Sciatic nerve (tissue), 2 donors: ENCODE measurements at regions not wholly inside any gene's neighbourhood (a gene's known extent, or its start where the extent isn't known, plus 50 kb on each side); places are given as distances from the start of the nearest gene placed in this dataset.
A peak's percentile ranks its signal among the peaks of the same experiment; 100 is the strongest.
"Not testable (repeated sequence)": the region's sequence is repeated elsewhere in the genome, so short reads cannot be mapped to it uniquely, and the experiment has no call there.

Source experiments
- ATAC-seq: fragments of 200-7000 bp; cut with Tn5 transposase; one replicate; pipeline ENCODE4 v1.9.1; 2020; ENCODE audit warnings: mild to moderate bottlenecking, moderate library complexity
- DNase-seq: peaks from one replicate; pipeline ENCODE4 v3.0.0-alpha.2; 2020; ENCODE audit warnings: low spot score
- intact Hi-C: fragments of 100-400 bp; cut with DNase I; formaldehyde crosslinking; loops from one replicate; pipeline ENCODE4 v1.14.2; 2022
- donor health status: DM: no; HTN: no; CAD: no.
- donor health status: DM: no; HTN: no; CAD: no.

- ATAC-seq: no peak
- no peak for DNase-seq
- intact Hi-C loops: no loop called here
Observed at GRCh38 chr4:123651536-123652180, 255.1 kb downstream of the SPRY1 start.

- intact Hi-C loops: no loop called here
- DNase-seq (no peak), ATAC-seq (no peak)
Observed at GRCh38 chr4:123652476-123652875, 255.9 kb downstream of the SPRY1 start.

- DNase-seq: no peak
- peak; percentile 36 for ATAC-seq
- intact Hi-C loops: no loop called here
Observed at GRCh38 chr4:123653236-123653635, 256.6 kb downstream of the SPRY1 start.

DNA sequence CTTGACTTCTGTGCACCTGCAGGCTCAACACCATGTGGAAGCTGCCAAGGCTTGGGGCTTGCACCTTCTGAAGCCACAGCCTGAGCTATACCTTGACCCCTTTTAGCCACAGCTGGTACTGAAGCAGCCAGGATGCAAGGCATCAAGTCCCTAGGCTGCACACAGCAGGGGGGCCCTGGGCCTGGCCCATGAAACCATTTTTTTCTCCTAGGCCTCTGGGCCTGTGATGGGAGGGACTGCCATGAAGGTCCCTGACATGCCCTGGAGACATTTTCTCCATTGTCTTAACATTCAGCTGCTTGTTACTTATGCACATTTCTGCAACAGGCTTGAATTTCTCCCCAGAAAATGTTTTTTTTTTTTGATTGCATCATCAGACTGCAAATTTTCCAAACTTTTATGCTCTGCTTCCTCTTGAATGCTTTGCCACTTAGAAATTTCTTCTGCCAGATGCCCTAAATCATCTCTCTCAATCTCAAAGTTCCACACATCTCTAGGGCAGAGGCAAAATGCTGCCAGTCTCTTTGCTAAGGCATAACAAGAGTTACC, 260.2 kb downstream of the SPRY1 start:
- ATAC-seq, DNase-seq, intact Hi-C loops: not testable (repeated sequence)

GRCh38 chr4:123657606-123658005, 261.0 kb downstream of the SPRY1 start:
- DNase-seq, ATAC-seq, intact Hi-C loops: not testable (repeated sequence)

DNA sequence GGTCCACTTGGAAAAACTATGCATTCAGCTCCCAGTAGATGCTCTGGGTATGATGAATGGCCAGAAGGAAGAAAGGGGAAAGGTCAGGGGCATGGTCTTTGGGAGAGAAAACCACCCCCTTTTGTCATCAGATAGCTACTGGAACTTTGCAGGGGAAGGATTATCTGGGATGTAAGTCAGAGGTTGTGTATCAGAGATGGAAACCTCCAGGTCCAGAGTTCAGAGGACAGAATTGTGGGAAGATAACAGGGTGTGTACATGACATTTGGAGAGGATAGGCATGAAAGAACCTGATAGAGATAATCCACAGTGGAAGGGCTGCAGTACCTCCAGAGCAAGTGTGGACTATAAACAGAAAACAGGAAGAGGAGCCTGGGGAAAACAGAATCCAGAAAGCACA, 262.7 kb downstream of the SPRY1 start:
- intact Hi-C loops: no loop called here
- no peak for ATAC-seq
- no peak for DNase-seq

DNA sequence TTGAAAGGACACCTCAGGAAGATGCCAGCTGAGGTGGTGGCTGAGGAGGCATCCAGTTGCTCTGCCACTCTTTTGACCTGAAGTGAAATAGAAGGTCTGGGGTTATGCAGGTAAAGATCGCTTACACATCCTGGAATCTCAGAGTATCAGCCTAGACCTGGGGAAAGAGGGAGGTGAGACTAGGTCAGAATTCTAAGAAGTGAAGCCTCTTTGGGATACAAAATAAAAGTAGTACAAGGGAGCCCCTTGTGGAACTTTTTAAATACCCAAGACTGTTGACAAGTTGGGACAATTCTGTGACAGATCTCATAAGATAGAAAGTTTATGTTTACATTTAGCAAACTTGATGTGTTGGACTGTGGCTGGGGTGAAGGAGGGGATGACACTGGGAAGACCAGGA, 263.1 kb downstream of the SPRY1 start:
- ATAC-seq (no peak), DNase-seq (no peak)
- intact Hi-C loops: no loop called here

- intact Hi-C loops: no loop called here
- DNase-seq: no peak
- ATAC-seq: no peak
Observed at GRCh38 chr4:123661080-123661737, 264.6 kb downstream of the SPRY1 start.

DNA sequence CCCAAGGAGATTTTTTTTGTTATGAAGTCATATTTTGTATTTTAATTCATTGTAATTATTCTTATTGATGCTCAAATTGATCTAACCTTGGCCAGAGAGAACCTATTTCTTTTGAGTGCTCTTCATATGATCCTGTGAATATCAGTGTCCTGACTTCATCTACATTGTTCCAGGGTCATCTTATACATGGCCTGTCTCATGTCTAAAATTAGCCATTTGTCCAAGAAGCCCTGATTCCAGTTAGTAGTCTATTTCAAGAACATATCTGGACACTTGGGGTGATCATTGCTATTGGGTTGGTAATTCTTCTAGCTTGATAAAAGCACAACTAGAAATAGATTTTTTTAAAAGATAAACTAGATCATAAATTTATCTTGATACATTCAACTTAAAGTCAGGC, 266.2 kb downstream of the SPRY1 start:
- intact Hi-C loops: no loop called here
- DNase-seq (no peak), ATAC-seq (no peak)

GRCh38 chr4:123666486-123666885, 269.9 kb downstream of the SPRY1 start:
- intact Hi-C loops: no loop called here
- ATAC-seq: no peak
- no peak for DNase-seq

DNA sequence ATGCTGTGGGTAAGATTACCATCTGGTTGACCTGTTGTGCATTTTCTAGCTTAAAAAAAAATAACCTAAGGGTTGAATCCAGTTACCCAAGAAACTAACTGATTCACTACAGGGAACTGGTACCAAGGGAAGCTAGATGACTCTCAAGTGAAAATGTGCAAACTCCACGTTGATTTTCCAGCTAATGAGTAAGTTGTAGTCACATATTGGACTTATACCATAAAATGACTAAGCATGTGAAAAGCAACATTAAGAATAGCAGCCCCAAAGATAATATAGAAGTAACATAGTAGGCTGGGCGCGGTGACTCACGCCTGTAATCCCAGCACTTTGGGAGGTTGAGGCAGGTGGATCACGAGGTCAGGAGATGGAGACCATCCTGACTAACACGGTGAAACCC, 270.9 kb downstream of the SPRY1 start:
- DNase-seq: no peak
- intact Hi-C loops: no loop called here
- no peak for ATAC-seq

DNA sequence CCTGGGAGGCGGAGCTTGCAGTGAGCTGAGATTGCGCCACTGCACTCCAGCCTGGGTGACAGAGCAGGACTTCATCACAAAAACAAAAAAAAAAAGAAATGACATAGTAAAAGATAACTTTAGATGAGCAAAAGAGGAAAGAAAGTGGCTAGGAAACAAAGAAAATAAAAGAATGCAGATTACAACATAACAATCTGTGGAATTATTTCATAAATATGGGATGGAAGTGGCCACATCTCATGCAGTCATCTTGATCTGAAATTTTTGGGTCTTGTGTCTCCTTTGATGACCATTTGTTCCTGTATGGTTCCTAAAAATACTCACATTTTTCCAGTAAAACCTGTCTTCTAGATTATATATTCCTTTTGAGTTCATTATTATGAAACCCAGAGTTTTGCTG, 271.4 kb downstream of the SPRY1 start:
- intact Hi-C loops: no loop called here
- no peak for DNase-seq
- no peak for ATAC-seq

GRCh38 chr4:123671636-123672404, 275.2 kb downstream of the SPRY1 start:
- intact Hi-C loops: no loop called here
- DNase-seq (no peak), ATAC-seq (no peak)

- DNase-seq (no peak), ATAC-seq (no peak)
- intact Hi-C loops: no loop called here
Observed at GRCh38 chr4:123672987-123673386, 276.4 kb downstream of the SPRY1 start.

GRCh38 chr4:123673971-123674370, 277.4 kb downstream of the SPRY1 start:
- intact Hi-C loops: no loop called here
- no peak for ATAC-seq
- no peak for DNase-seq

DNA sequence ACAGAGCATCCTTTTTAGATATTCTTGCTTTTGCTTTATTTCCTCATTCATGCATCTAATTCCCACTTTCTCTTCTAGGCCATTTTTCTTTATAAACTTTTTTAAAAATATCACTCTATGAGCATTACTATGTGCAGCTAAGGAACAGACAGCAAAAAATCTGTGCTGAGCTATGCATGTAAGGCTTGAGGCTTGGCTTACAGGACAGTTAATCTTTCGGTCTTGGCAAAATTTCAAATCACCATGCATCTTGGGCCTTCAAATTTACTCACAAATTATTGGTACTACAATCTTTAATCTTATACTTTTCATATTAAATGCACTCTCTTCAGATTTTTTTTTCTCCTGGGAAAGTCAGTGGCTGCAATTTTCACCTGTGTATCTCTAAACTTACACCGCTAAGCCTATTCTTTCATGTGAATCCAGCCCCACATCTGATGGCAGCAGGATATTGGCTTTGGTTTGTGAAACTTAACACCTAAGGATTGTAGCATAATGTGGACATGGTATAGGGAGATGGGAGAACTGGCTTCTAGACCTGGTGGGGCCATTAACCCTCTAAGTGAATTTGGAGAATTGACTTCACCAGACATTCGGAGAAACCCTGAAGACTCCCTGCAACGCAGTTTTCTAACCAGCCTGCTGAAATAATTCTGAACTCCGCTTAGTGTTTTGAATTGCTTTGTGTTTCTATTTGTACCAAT, 278.3 kb downstream of the SPRY1 start:
- intact Hi-C loops: no loop called here
- ATAC-seq: no peak
- no peak for DNase-seq

GRCh38 chr4:123675567-123675966, 279.0 kb downstream of the SPRY1 start:
- no peak for DNase-seq
- ATAC-seq: peak; percentile 55
- intact Hi-C loops: no loop called here

- intact Hi-C loops: no loop called here
- ATAC-seq (no peak), DNase-seq (no peak)
Observed at GRCh38 chr4:123676071-123676889, 279.7 kb downstream of the SPRY1 start.

DNA sequence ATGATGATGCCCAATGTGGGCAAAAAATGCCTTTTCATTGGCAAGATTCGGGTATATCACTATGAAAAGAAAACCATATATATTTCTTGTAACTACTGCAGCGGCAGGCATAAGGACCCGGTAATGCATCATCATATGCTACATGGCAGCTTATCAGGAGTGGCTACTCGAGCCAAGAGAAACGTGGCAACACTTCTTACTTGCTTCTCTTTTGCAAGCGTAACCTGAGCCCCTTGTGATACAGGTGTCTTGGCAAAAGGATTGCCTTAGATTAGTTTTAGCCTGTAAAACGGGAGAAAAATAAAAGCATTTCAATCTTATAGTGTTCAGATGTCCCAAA, 280.3 kb downstream of the SPRY1 start:
- intact Hi-C loops: no loop called here
- DNase-seq (no peak), ATAC-seq (no peak)
